Endothelial cell (in vitro differentiated cells): ENCODE measurements at regions not wholly inside any gene's neighbourhood (a gene's known extent, or its start where the extent isn't known, plus 50 kb on each side); places are given as distances from the start of the nearest gene placed in this dataset.

Experiments
- DNase-seq: peaks from one replicate; pipeline ENCODE4 v3.0.0; 2021; ENCODE audit warnings: low spot score
- H3K27ac Mint-ChIP-seq: one replicate; pipeline ENCODE4 v1.8.0; 2021; ENCODE audit warnings: mixed read lengths, inconsistent platforms; ENCODE audit not compliant: unreplicated experiment
- H3K27me3 Mint-ChIP-seq: one replicate; pipeline ENCODE4 v1.8.0; 2021; ENCODE audit warnings: mild to moderate bottlenecking, moderate library complexity, mixed read lengths, inconsistent platforms; ENCODE audit not compliant: unreplicated experiment
- H3K36me3 Mint-ChIP-seq: one replicate; pipeline ENCODE4 v1.8.0; 2021; ENCODE audit warnings: mild to moderate bottlenecking, low read depth, mixed read lengths, inconsistent platforms; ENCODE audit not compliant: unreplicated experiment
- H3K4me1 Mint-ChIP-seq: one replicate; pipeline ENCODE4 v1.8.0; 2021; ENCODE audit warnings: mild to moderate bottlenecking, mixed read lengths, inconsistent platforms; ENCODE audit not compliant: unreplicated experiment
- H3K4me3 Mint-ChIP-seq: one replicate; pipeline ENCODE4 v1.8.0; 2021; ENCODE audit warnings: mild to moderate bottlenecking, mixed read lengths, inconsistent platforms; ENCODE audit not compliant: unreplicated experiment
- H3K9me3 Mint-ChIP-seq: one replicate; pipeline ENCODE4 v1.8.0; 2021; ENCODE audit warnings: mixed read lengths, inconsistent platforms; ENCODE audit not compliant: unreplicated experiment
- TF ChIP-seq, protein P1 (sequence below): fragments of 200-600 bp; sonication (generic); IDR thresholded peaks from one replicate; pipeline ENCODE4 v1.5.0; 2021; ENCODE audit warnings: antibody characterized with exemption; ENCODE audit not compliant: unreplicated experiment

DNA sequence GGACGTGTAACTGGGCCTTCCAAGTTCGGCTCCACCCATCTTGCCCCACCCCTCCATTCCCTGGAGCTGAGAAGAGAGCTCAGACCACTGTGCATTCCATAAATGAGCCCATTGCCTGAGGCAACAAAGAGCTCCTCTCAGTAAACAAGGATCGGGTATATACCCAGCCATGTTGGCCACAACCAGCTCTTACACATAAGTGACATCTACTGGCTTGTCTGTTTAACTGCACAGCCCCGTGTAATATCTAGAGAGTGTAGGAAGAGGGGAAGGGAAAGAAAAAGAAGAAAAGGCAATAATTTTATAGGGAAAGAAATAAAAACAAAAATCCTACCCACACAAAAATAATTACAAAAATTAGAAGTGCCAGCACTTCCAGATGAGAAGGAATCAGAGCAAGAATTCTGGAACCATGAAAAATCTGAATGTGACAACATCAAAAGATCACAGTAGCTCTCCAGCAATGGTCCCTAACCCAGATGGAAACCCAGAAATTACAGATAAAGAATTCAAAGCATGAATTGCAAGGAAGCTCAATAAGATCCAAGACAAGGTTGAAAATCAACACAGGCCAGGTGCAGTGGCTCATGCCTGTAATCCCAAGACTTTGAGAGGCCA lies 308.1 kb downstream of the RPAP3 start:
- Mint-ChIP-seq H3K4me3 (no peak overlapping the region), H3K4me1 (no peaks in the 10 kb centered on the region), H3K27me3 (no peaks in the 10 kb centered on the region), H3K9me3 (peaks cover 7% of the 10 kb centered on the region), H3K36me3 (no peaks in the 10 kb centered on the region), H3K27ac (no peak overlapping the region)
- TF ChIP-seq, protein P1, sequence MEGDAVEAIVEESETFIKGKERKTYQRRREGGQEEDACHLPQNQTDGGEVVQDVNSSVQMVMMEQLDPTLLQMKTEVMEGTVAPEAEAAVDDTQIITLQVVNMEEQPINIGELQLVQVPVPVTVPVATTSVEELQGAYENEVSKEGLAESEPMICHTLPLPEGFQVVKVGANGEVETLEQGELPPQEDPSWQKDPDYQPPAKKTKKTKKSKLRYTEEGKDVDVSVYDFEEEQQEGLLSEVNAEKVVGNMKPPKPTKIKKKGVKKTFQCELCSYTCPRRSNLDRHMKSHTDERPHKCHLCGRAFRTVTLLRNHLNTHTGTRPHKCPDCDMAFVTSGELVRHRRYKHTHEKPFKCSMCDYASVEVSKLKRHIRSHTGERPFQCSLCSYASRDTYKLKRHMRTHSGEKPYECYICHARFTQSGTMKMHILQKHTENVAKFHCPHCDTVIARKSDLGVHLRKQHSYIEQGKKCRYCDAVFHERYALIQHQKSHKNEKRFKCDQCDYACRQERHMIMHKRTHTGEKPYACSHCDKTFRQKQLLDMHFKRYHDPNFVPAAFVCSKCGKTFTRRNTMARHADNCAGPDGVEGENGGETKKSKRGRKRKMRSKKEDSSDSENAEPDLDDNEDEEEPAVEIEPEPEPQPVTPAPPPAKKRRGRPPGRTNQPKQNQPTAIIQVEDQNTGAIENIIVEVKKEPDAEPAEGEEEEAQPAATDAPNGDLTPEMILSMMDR, result no peak
- no peak for DNase-seq

GRCh38 chr12:47396902-47397663 lies 308.7 kb downstream of the RPAP3 start:
- DNase-seq, result no peak
- H3K9me3 Mint-ChIP-seq, result peaks cover 7% of the 10 kb centered on the region
- H3K4me3 Mint-ChIP-seq, result no peak overlapping the region
- no peaks in the 10 kb centered on the region for H3K4me1 Mint-ChIP-seq
- TF ChIP-seq, protein P1, result no peak
- no peak overlapping the region for H3K27ac Mint-ChIP-seq
- no peaks in the 10 kb centered on the region for H3K27me3 Mint-ChIP-seq
- H3K36me3 Mint-ChIP-seq, result no peaks in the 10 kb centered on the region

DNA sequence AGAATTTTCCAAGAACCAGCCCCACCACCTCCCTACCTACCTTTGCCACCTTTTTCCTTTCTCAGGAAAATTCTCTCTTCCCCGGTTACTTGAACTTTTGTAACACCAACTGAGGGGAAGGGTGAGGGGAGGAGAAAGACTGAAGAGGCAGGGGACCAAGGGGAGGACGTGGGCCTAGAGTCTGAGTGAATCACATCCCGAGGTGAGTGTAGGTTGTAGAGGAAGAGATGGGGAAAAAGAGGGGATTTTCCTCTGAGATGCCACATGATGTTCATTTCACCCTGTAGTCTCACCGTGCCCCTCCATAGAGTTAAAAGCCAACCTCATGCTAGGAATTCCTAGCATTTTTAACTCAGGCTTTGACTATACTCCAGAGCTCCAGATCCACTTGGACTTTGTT lies 311.8 kb downstream of the RPAP3 start:
- no peak for DNase-seq
- no peaks in the 10 kb centered on the region for H3K36me3 Mint-ChIP-seq
- no peak overlapping the region for H3K27ac Mint-ChIP-seq
- H3K9me3 Mint-ChIP-seq, result peaks cover 7% of the 10 kb centered on the region
- H3K27me3 Mint-ChIP-seq, result no peaks in the 10 kb centered on the region
- no peaks in the 10 kb centered on the region for H3K4me1 Mint-ChIP-seq
- TF ChIP-seq, protein P1, result no peak
- no peak overlapping the region for H3K4me3 Mint-ChIP-seq

GRCh38 chr12:47393403-47393790 lies 312.4 kb downstream of the RPAP3 start:
- TF ChIP-seq, protein P1, result no peak
- Mint-ChIP-seq H3K27me3 (no peaks in the 10 kb centered on the region), H3K9me3 (peaks cover 7% of the 10 kb centered on the region), H3K27ac (no peak overlapping the region), H3K36me3 (no peaks in the 10 kb centered on the region), H3K4me3 (no peak overlapping the region), H3K4me1 (no peaks in the 10 kb centered on the region)
- DNase-seq, result no peak

- Mint-ChIP-seq H3K9me3 (peaks cover 2% of the 10 kb centered on the region), H3K4me1 (no peaks in the 10 kb centered on the region), H3K4me3 (no peak overlapping the region), H3K27ac (no peak overlapping the region), H3K36me3 (no peaks in the 10 kb centered on the region), H3K27me3 (no peaks in the 10 kb centered on the region)
- DNase-seq, result no peak
- TF ChIP-seq, protein P1, result no peak
Measured at GRCh38 chr12:47391566-47391965, 311.8 kb upstream of the AMIGO2 start.
